CD4-positive, alpha-beta memory T cell (primary cell): ENCODE measurements at regions not wholly inside any gene's neighbourhood (a gene's known extent, or its start where the extent isn't known, plus 50 kb on each side); places are given as distances from the start of the nearest gene placed in this dataset.

Source experiments
- CTCF ChIA-PET: fragments of 350-600 bp; sonication (Branson Sonifier 250); formaldehyde crosslinking; loops from one replicate; lab custom pipeline; 2021; ENCODE audit warnings: inconsistent platforms; ENCODE audit not compliant: partially characterized antibody; lab: Charles Lee
- POLR2A ChIA-PET: fragments of 350-600 bp; sonication (Branson Sonifier 250); formaldehyde crosslinking; loops from one replicate; lab custom pipeline; 2021; ENCODE audit not compliant: partially characterized antibody; lab: Charles Lee
- DNase-seq, 5 donors: peaks; one replicate each; pipeline versions ENCODE4 v3.0.0 to v3.0.0-alpha.2; 2020 to 2022; ENCODE audit warnings: mixed read lengths in 1 of 5
- H3K27ac ChIP-seq: one replicate; pipeline ENCODE4 v1.7.0; 2013; ENCODE audit warnings: low read depth, low read length
- H3K27me3 ChIP-seq: 2 replicates; pipeline ENCODE4 v1.7.0; 2013; ENCODE audit warnings: mild to moderate bottlenecking, low read length, moderate library complexity; ENCODE audit not compliant: insufficient read depth
- H3K36me3 ChIP-seq: 2 replicates; pipeline ENCODE4 v1.7.0; 2013; ENCODE audit warnings: mild to moderate bottlenecking, low read length, moderate library complexity; ENCODE audit not compliant: insufficient read depth
- H3K4me1 ChIP-seq: 2 replicates; pipeline ENCODE4 v1.7.0; 2013; ENCODE audit warnings: mild to moderate bottlenecking, low read length, moderate library complexity; ENCODE audit not compliant: insufficient read depth
- H3K4me3 ChIP-seq, 2 donors: one replicate each; pipeline ENCODE4 v1.7.0; 2013; ENCODE audit warnings: low read length in 2 of 2, mild to moderate bottlenecking in 1 of 2
- H3K9me3 ChIP-seq, 2 donors: one replicate each; pipeline ENCODE4 v1.7.0; 2013; ENCODE audit warnings: low read length in 2 of 2, control low read depth in 1 of 2; ENCODE audit not compliant: control insufficient read depth in 1 of 2
- H3K27ac Mint-ChIP-seq, 7 donors: one replicate each; pipeline ENCODE4 v1.8.0; 2020 to 2021; ENCODE audit warnings: mixed read lengths in 7 of 7, mild to moderate bottlenecking in 6 of 7, inconsistent platforms in 3 of 7, moderate library complexity in 3 of 7
- H3K27me3 Mint-ChIP-seq, 2 donors: one replicate each; pipeline ENCODE4 v1.8.0; 2020 to 2021; ENCODE audit warnings: mixed read lengths in 2 of 2
- H3K36me3 Mint-ChIP-seq, 2 donors: one replicate each; pipeline ENCODE4 v1.8.0; 2020 to 2021; ENCODE audit warnings: mixed read lengths in 2 of 2, inconsistent platforms in 1 of 2, mild to moderate bottlenecking in 1 of 2
- H3K4me1 Mint-ChIP-seq, 4 donors: one replicate each; pipeline ENCODE4 v1.8.0; 2020 to 2021; ENCODE audit warnings: mixed read lengths in 4 of 4, mild to moderate bottlenecking in 1 of 4
- H3K4me3 Mint-ChIP-seq, 8 donors: one replicate each; pipeline ENCODE4 v1.8.0; 2020 to 2021; ENCODE audit warnings: mixed read lengths in 8 of 8, mild to moderate bottlenecking in 7 of 8, moderate library complexity in 6 of 8, inconsistent platforms in 3 of 8
- H3K9me3 Mint-ChIP-seq, 8 donors: one replicate each; pipeline ENCODE4 v1.8.0; 2020 to 2021; ENCODE audit warnings: mixed read lengths in 8 of 8, mild to moderate bottlenecking in 5 of 8, inconsistent platforms in 3 of 8, moderate library complexity in 1 of 8
- intact Hi-C: fragments of 100-400 bp; cut with micrococcal nuclease; formaldehyde crosslinking; loops from one replicate; pipeline ENCODE4 v1.15.1; 2023

- no peaks in the 10 kb centered on the region for H3K4me1 ChIP-seq
- no peaks in the 10 kb centered on the region for H3K27me3 ChIP-seq
- peaks cover 0 to 32% (median 9%) of the 10 kb centered on the region in 8 donors for H3K9me3 Mint-ChIP-seq
- DNase-seq, result no peak
- no peaks in the 10 kb centered on the region for H3K27me3 Mint-ChIP-seq
- ChIA-PET POLR2A (no interaction called here), CTCF (no interaction called here)
- no peaks in the 10 kb centered on the region for H3K36me3 ChIP-seq
- H3K27ac Mint-ChIP-seq, result no peak overlapping the region
- H3K36me3 Mint-ChIP-seq, result no peaks in the 10 kb centered on the region
- no peak overlapping the region for H3K27ac ChIP-seq
- no peak overlapping the region for H3K4me3 ChIP-seq
- H3K9me3 ChIP-seq, result no peaks in the 10 kb centered on the region
- H3K4me3 Mint-ChIP-seq, result no peak overlapping the region
- no peaks in the 10 kb centered on the region for H3K4me1 Mint-ChIP-seq
- intact Hi-C loops, result no loop called here
Observed at GRCh38 chr11:98143661-98144060, 877.1 kb upstream of the CNTN5 start.

DNA sequence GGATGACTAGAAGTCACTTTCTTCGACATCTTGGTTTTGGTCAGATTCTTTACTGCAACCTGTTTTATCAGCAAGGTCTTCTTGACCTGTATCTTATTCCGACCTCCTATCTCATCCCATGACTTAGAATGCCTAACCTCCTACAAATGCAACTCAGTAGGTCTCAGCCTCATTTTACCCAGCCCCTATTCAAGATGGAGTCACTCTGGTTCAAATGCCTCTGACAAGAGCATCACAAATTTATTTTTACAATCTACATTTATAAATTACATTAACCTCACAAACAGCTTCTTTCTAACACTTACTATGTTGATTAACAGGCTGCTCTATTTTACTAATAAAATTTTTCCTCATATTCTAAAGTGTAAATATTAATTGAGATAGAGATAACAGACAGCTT, 867.0 kb upstream of the CNTN5 start:
- no peak overlapping the region for H3K27ac Mint-ChIP-seq
- Histone ChIP-seq H3K27ac (no peak overlapping the region), H3K4me1 (no peaks in the 10 kb centered on the region), H3K27me3 (no peaks in the 10 kb centered on the region), H3K4me3 (no peak overlapping the region), H3K9me3 (no peaks in the 10 kb centered on the region), H3K36me3 (no peaks in the 10 kb centered on the region)
- no peak for DNase-seq
- ChIA-PET POLR2A (no interaction called here), CTCF (no interaction called here)
- intact Hi-C loops, result no loop called here
- H3K36me3 Mint-ChIP-seq, result no peaks in the 10 kb centered on the region
- H3K4me3 Mint-ChIP-seq, result no peak overlapping the region
- peaks cover 6 to 31% (median 16%) of the 10 kb centered on the region in 8 donors for H3K9me3 Mint-ChIP-seq
- H3K27me3 Mint-ChIP-seq, result no peaks in the 10 kb centered on the region
- no peaks in the 10 kb centered on the region for H3K4me1 Mint-ChIP-seq

DNA sequence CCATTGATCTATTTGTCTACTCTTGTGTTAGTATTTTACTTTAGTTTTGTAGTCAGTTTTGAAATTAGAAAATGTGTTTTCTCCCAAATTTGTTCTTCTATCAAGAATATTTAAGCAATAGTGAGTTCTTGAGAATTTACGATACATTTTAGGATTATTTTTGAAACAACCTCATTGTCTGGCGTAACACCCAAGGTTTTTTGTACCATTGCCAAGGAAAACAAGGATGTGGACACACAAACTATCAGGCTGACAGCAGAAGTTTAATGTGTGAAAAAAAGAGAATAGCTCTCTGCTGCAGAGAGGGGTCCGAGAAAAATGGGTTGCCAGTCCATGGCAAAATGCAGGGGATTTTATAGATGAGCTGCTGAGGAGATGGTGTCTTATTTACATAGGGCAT, 865.1 kb upstream of the CNTN5 start:
- Histone ChIP-seq H3K36me3 (no peaks in the 10 kb centered on the region), H3K4me3 (no peak overlapping the region), H3K9me3 (no peaks in the 10 kb centered on the region), H3K27ac (no peak overlapping the region), H3K4me1 (no peaks in the 10 kb centered on the region), H3K27me3 (no peaks in the 10 kb centered on the region)
- CTCF ChIA-PET, result no interaction called here
- peaks cover 7 to 36% (median 16%) of the 10 kb centered on the region in 8 donors for H3K9me3 Mint-ChIP-seq
- no peak overlapping the region for H3K27ac Mint-ChIP-seq
- no peaks in the 10 kb centered on the region for H3K27me3 Mint-ChIP-seq
- no peak for DNase-seq
- no peaks in the 10 kb centered on the region for H3K4me1 Mint-ChIP-seq
- no peaks in the 10 kb centered on the region for H3K36me3 Mint-ChIP-seq
- no peak overlapping the region for H3K4me3 Mint-ChIP-seq
- POLR2A ChIA-PET, result no interaction called here
- intact Hi-C loops, result no loop called here

DNA sequence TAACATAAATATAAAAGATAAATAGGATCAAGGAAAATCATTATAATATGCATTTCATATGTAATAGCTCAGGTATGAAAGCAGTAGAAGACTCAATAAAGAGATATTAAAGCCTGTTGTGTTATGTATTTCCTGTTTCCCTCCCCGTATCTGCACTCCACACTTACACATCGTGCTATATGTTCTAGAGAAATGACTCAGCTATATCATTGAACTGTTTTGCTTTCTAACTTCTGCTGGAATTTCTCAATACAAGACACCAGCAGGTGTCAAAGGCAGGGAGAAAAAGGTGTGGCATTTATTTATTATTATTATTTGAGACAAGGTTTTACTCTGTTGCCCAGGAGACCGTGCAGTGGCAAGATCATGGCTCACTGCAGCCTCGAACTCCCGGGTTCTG, 842.8 kb upstream of the CNTN5 start:
- Histone ChIP-seq H3K36me3 (no peaks in the 10 kb centered on the region), H3K27me3 (no peaks in the 10 kb centered on the region), H3K4me1 (no peaks in the 10 kb centered on the region), H3K9me3 (peaks cover 0 to 3% of the 10 kb centered on the region in 2 donors), H3K27ac (no peak overlapping the region), H3K4me3 (no peak overlapping the region)
- Mint-ChIP-seq H3K4me3 (no peak overlapping the region), H3K36me3 (no peaks in the 10 kb centered on the region), H3K27ac (no peak overlapping the region), H3K27me3 (no peaks in the 10 kb centered on the region), H3K9me3 (peaks cover 2 to 28% (median 9%) of the 10 kb centered on the region in 8 donors), H3K4me1 (no peaks in the 10 kb centered on the region)
- intact Hi-C loops, result no loop called here
- DNase-seq, result peak in 1 of 5 donors; percentile 8
- ChIA-PET POLR2A (no interaction called here), CTCF (no interaction called here)

GRCh38 chr11:98180511-98180910, 840.2 kb upstream of the CNTN5 start:
- ChIA-PET POLR2A (no interaction called here), CTCF (no interaction called here)
- H3K4me3 Mint-ChIP-seq, result no peak overlapping the region
- no peaks in the 10 kb centered on the region for H3K36me3 Mint-ChIP-seq
- Histone ChIP-seq H3K27ac (no peak overlapping the region), H3K9me3 (no peaks in the 10 kb centered on the region), H3K36me3 (no peaks in the 10 kb centered on the region), H3K4me3 (no peak overlapping the region), H3K27me3 (no peaks in the 10 kb centered on the region), H3K4me1 (no peaks in the 10 kb centered on the region)
- intact Hi-C loops, result no loop called here
- H3K9me3 Mint-ChIP-seq, result peaks cover 2 to 20% (median 6%) of the 10 kb centered on the region in 8 donors
- no peak for DNase-seq
- no peaks in the 10 kb centered on the region for H3K27me3 Mint-ChIP-seq
- no peak overlapping the region for H3K27ac Mint-ChIP-seq
- H3K4me1 Mint-ChIP-seq, result no peaks in the 10 kb centered on the region

DNA sequence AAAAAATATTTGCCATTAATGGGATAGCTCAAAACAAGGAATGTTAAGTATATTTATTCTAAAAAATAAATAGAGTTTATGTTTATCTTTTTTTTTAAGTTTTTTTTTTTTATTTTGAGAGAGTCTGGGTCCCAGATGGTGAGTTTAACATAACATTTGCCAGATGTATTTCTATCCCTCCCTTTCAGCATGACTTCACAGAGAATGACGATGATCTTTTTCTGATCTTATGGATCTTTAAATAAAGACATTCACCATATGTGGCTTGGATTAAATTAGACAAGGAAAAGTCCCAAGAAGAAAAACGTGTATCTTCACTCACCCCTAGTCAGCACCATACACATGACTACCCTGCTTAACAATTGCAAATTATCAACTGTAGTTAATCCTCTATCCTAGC, 839.8 kb upstream of the CNTN5 start:
- ChIA-PET POLR2A (no interaction called here), CTCF (no interaction called here)
- Mint-ChIP-seq H3K4me1 (no peaks in the 10 kb centered on the region), H3K4me3 (no peak overlapping the region), H3K27me3 (no peaks in the 10 kb centered on the region), H3K36me3 (no peaks in the 10 kb centered on the region), H3K9me3 (peaks cover 2 to 16% (median 6%) of the 10 kb centered on the region in 8 donors), H3K27ac (no peak overlapping the region)
- H3K27ac ChIP-seq, result no peak overlapping the region
- H3K27me3 ChIP-seq, result no peaks in the 10 kb centered on the region
- DNase-seq, result no peak
- no peaks in the 10 kb centered on the region for H3K36me3 ChIP-seq
- H3K4me3 ChIP-seq, result no peak overlapping the region
- H3K9me3 ChIP-seq, result no peaks in the 10 kb centered on the region
- no peaks in the 10 kb centered on the region for H3K4me1 ChIP-seq
- intact Hi-C loops, result no loop called here

- intact Hi-C loops, result no loop called here
- Mint-ChIP-seq H3K9me3 (peaks cover 0 to 17% (median 6%) of the 10 kb centered on the region in 8 donors), H3K36me3 (no peaks in the 10 kb centered on the region), H3K27me3 (no peaks in the 10 kb centered on the region), H3K4me1 (no peaks in the 10 kb centered on the region), H3K27ac (no peak overlapping the region), H3K4me3 (no peak overlapping the region)
- Histone ChIP-seq H3K4me3 (no peak overlapping the region), H3K27me3 (no peaks in the 10 kb centered on the region), H3K36me3 (no peaks in the 10 kb centered on the region), H3K27ac (no peak overlapping the region), H3K4me1 (no peaks in the 10 kb centered on the region), H3K9me3 (no peaks in the 10 kb centered on the region)
- ChIA-PET POLR2A (no interaction called here), CTCF (no interaction called here)
- no peak for DNase-seq
Observed at GRCh38 chr11:98183034-98183433, 837.7 kb upstream of the CNTN5 start.

GRCh38 chr11:98185245-98185644, 835.5 kb upstream of the CNTN5 start:
- no peaks in the 10 kb centered on the region for H3K27me3 ChIP-seq
- Mint-ChIP-seq H3K27me3 (no peaks in the 10 kb centered on the region), H3K27ac (no peak overlapping the region), H3K36me3 (no peaks in the 10 kb centered on the region), H3K4me3 (no peak overlapping the region), H3K9me3 (peaks cover 0 to 12% (median 8%) of the 10 kb centered on the region in 8 donors), H3K4me1 (no peaks in the 10 kb centered on the region)
- intact Hi-C loops, result no loop called here
- POLR2A ChIA-PET, result no interaction called here
- no peaks in the 10 kb centered on the region for H3K36me3 ChIP-seq
- DNase-seq, result no peak
- CTCF ChIA-PET, result no interaction called here
- no peak overlapping the region for H3K27ac ChIP-seq
- no peak overlapping the region for H3K4me3 ChIP-seq
- H3K9me3 ChIP-seq, result no peaks in the 10 kb centered on the region
- no peaks in the 10 kb centered on the region for H3K4me1 ChIP-seq
